ENCODE measurements at regions not wholly inside any gene's neighbourhood (a gene's known extent, or its start where the extent isn't known, plus 50 kb on each side); places are given as distances from the start of the nearest gene placed in this dataset.

GRCh38 chr20:50313522-50313820, 122.8 kb downstream of the CEBPB start:
- no peak for ATAC-seq (replicated peaks; ENCODE audit: extremely low read depth, poor library complexity, severe bottlenecking)
- H3K4me3 Mint-ChIP-seq, result no peak overlapping the region
- no peak overlapping the region for H3K27ac Mint-ChIP-seq (ENCODE audit: low read depth)
- H3K4me1 Mint-ChIP-seq, result no peaks in the 10 kb centered on the region
- no peaks in the 10 kb centered on the region for H3K36me3 Mint-ChIP-seq (ENCODE audit: insufficient read depth)
- peaks cover 47% of the 10 kb centered on the region for H3K27me3 Mint-ChIP-seq
- DNase-seq (ENCODE audit: low spot score in 2 of 2), result no peak
- no peaks in the 10 kb centered on the region for H3K9me3 Mint-ChIP-seq

DNA sequence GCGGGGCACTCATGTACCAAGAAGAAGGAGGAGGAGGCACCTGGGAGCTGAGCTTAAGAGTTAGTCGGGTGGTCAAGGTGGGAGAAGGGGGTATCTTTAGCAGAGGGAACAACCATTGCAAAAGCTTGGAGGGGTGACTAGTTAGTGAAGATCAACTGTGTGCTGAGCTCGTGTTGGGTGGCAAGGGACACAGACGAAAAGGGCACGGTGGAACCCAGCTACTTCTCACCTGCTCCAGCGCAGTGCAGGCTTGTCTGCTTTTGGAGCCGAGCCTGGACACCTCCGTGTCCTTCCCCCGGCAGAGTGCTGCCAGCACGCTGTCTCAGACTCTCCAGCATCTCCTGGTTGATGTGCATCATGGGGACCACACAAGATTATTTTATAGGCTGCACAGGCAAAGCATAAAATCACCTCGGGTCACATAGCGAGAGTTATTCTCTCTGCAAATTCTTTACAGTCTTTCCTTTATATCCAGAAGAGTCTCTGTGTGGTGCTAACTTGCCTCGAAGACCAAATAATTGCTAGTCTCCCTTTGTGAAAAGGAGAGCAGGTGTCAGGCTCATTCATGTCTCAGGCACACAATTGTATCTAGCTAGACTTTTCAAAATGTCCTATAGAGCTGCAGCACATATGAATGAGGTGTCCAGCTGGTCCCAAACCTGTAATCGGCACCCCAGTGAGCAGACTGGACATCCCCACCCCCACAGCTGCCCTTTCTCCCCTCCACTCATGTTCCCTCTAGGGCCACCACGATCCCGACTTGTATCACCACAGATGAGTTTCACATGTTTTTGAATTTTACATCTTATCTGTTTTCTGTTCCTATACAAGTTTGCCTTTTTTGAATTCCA, 123.4 kb downstream of the CEBPB start:
- ATAC-seq (replicated peaks; ENCODE audit: extremely low read depth, poor library complexity, severe bottlenecking), result no peak
- peaks cover 47% of the 10 kb centered on the region for H3K27me3 Mint-ChIP-seq
- H3K4me3 Mint-ChIP-seq, result no peak overlapping the region
- no peaks in the 10 kb centered on the region for H3K36me3 Mint-ChIP-seq (ENCODE audit: insufficient read depth)
- H3K4me1 Mint-ChIP-seq, result no peaks in the 10 kb centered on the region
- no peak overlapping the region for H3K27ac Mint-ChIP-seq (ENCODE audit: low read depth)
- H3K9me3 Mint-ChIP-seq, result no peaks in the 10 kb centered on the region
- no peak for DNase-seq (ENCODE audit: low spot score in 2 of 2)

- H3K9me3 Mint-ChIP-seq, result no peaks in the 10 kb centered on the region
- ATAC-seq (replicated peaks; ENCODE audit: extremely low read depth, poor library complexity, severe bottlenecking) (no peak), DNase-seq (ENCODE audit: low spot score in 2 of 2) (no peak)
- H3K4me1 Mint-ChIP-seq, result no peaks in the 10 kb centered on the region
- H3K27ac Mint-ChIP-seq (ENCODE audit: low read depth), result no peak overlapping the region
- H3K27me3 Mint-ChIP-seq, result peaks cover 47% of the 10 kb centered on the region
- no peak overlapping the region for H3K4me3 Mint-ChIP-seq
- no peaks in the 10 kb centered on the region for H3K36me3 Mint-ChIP-seq (ENCODE audit: insufficient read depth)
Measured at GRCh38 chr20:50314678-50315335, 124.2 kb downstream of the CEBPB start.

DNA sequence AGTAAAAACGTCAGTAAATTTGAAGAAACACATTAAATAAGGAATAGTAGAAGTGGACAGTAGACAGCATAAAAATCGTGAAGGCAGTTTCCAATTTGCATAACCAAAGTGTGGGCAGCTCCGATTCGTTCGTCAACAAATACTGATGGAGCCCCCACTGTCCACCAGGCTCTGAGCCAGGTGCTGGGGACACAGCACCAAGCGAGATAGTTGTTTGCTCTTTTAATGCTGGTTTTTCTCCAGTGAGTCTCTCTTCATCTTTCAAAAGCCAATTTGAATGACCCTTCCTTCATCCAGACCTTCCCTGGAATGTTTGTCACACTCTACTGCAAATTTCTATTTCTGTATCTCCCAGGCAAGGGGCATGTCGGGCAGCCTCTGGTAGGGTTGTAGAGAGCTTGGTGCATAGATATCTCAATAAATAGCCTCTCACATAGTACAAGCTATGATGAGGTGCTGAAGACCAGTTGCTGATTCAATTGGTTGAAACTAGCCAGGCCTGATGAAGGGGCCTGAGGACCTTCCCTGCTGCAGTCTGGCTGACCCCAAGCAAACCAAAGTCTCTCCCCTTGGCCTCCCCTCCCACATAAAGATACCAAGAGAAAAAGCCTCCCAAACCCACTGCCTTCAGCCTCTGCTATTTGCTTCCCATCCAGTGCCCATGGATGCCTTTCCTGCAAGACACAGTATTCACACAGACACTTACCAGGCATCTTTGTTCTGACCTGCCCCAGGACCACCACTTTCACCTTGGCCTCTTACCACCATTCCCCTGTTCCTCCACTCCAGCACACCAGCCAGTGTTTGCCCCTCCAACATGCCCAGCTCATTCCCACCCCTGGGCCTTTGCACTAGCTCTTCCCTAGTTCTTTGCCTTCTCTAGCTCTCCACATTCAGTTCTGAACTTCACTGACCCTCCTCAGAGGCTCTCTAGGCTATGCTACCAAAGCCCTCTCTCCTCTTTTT, 125.2 kb downstream of the CEBPB start:
- Mint-ChIP-seq H3K9me3 (no peaks in the 10 kb centered on the region), H3K27ac (ENCODE audit: low read depth) (no peak overlapping the region), H3K36me3 (ENCODE audit: insufficient read depth) (no peaks in the 10 kb centered on the region), H3K27me3 (peaks cover 53% of the 10 kb centered on the region), H3K4me3 (no peak overlapping the region), H3K4me1 (no peaks in the 10 kb centered on the region)
- no peak for DNase-seq (ENCODE audit: low spot score in 2 of 2)
- no peak for ATAC-seq (replicated peaks; ENCODE audit: extremely low read depth, poor library complexity, severe bottlenecking)

DNA sequence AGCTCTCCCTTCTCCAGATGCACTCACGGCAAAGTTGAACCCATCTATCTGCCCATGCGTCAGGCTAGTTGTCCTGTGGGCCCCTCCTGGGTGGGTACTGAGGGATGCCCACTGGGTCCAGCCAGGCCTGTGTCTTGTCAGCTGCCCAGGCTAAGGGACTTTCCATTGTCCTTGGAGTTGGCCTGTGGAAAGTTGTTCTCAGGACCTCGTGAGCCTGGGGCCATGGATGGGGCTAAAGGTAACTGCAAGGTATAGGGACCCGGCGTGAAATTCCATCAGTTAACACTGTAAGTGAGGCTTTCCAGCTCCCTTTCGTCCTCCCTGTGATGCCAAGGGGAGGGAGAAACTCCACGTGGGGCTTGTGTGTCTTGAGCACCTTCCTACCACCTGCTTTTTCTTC, 126.5 kb downstream of the CEBPB start:
- DNase-seq (ENCODE audit: low spot score in 2 of 2) (no peak), ATAC-seq (replicated peaks; ENCODE audit: extremely low read depth, poor library complexity, severe bottlenecking) (no peak)
- no peaks in the 10 kb centered on the region for H3K36me3 Mint-ChIP-seq (ENCODE audit: insufficient read depth)
- H3K27ac Mint-ChIP-seq (ENCODE audit: low read depth), result no peak overlapping the region
- no peaks in the 10 kb centered on the region for H3K4me1 Mint-ChIP-seq
- H3K27me3 Mint-ChIP-seq, result peaks cover 55% of the 10 kb centered on the region
- H3K4me3 Mint-ChIP-seq, result no peak overlapping the region
- no peaks in the 10 kb centered on the region for H3K9me3 Mint-ChIP-seq

DNA sequence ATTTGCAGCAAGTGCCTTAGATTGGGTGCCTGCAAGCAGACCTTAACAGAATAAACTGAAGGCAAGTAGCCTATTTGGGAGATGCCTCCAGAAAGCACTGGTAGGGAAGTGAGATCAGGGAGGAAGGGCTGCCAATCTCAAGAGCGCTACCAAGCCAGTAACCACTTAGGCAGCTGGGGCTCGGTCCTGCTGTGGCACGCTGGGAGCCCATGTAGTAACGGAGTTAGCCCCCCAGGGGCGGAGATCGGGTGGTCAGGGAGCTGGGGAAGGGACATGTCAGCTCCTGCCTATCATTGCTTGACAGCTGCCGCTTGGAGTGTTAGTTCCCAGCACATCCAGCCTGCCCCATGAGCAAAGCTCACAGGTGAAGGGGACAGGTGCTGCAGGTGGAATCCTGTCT, 127.0 kb downstream of the CEBPB start:
- H3K27me3 Mint-ChIP-seq, result peaks cover 55% of the 10 kb centered on the region

GRCh38 chr20:50318710-50319109, 128.1 kb downstream of the CEBPB start:
- Mint-ChIP-seq H3K9me3 (no peaks in the 10 kb centered on the region), H3K36me3 (ENCODE audit: insufficient read depth) (no peaks in the 10 kb centered on the region), H3K27ac (ENCODE audit: low read depth) (no peak overlapping the region), H3K4me3 (no peak overlapping the region), H3K4me1 (no peaks in the 10 kb centered on the region), H3K27me3 (peaks cover 45% of the 10 kb centered on the region)
- ATAC-seq (replicated peaks; ENCODE audit: extremely low read depth, poor library complexity, severe bottlenecking) (no peak), DNase-seq (ENCODE audit: low spot score in 2 of 2) (no peak)

More for the DNA sequence above, 127.0 kb downstream of the CEBPB start:
- ATAC-seq (replicated peaks; ENCODE audit: extremely low read depth, poor library complexity, severe bottlenecking) (no peak), DNase-seq (ENCODE audit: low spot score in 2 of 2) (no peak)
- H3K36me3 Mint-ChIP-seq (ENCODE audit: insufficient read depth), result no peaks in the 10 kb centered on the region
- no peak overlapping the region for H3K4me3 Mint-ChIP-seq
- no peak overlapping the region for H3K27ac Mint-ChIP-seq (ENCODE audit: low read depth)
- no peaks in the 10 kb centered on the region for H3K9me3 Mint-ChIP-seq
- H3K4me1 Mint-ChIP-seq, result no peaks in the 10 kb centered on the region

GRCh38 chr20:50320005-50320900, 129.6 kb downstream of the CEBPB start:
- ATAC-seq (replicated peaks; ENCODE audit: extremely low read depth, poor library complexity, severe bottlenecking) (no peak), DNase-seq (ENCODE audit: low spot score in 2 of 2) (no peak)
- Mint-ChIP-seq H3K4me3 (no peak overlapping the region), H3K27ac (ENCODE audit: low read depth) (peak overlapping the region; percentile 35), H3K36me3 (ENCODE audit: insufficient read depth) (no peaks in the 10 kb centered on the region), H3K27me3 (peaks cover 31% of the 10 kb centered on the region), H3K4me1 (no peaks in the 10 kb centered on the region), H3K9me3 (no peaks in the 10 kb centered on the region)

- Mint-ChIP-seq H3K4me1 (no peaks in the 10 kb centered on the region), H3K4me3 (no peak overlapping the region), H3K9me3 (no peaks in the 10 kb centered on the region), H3K27me3 (peaks cover 22% of the 10 kb centered on the region), H3K36me3 (ENCODE audit: insufficient read depth) (no peaks in the 10 kb centered on the region), H3K27ac (ENCODE audit: low read depth) (peak overlapping the region; percentile 35)
- ATAC-seq (replicated peaks; ENCODE audit: extremely low read depth, poor library complexity, severe bottlenecking), result no peak
- DNase-seq (ENCODE audit: low spot score in 2 of 2), result no peak
Measured at GRCh38 chr20:50320901-50321796, 130.5 kb downstream of the CEBPB start.

DNA sequence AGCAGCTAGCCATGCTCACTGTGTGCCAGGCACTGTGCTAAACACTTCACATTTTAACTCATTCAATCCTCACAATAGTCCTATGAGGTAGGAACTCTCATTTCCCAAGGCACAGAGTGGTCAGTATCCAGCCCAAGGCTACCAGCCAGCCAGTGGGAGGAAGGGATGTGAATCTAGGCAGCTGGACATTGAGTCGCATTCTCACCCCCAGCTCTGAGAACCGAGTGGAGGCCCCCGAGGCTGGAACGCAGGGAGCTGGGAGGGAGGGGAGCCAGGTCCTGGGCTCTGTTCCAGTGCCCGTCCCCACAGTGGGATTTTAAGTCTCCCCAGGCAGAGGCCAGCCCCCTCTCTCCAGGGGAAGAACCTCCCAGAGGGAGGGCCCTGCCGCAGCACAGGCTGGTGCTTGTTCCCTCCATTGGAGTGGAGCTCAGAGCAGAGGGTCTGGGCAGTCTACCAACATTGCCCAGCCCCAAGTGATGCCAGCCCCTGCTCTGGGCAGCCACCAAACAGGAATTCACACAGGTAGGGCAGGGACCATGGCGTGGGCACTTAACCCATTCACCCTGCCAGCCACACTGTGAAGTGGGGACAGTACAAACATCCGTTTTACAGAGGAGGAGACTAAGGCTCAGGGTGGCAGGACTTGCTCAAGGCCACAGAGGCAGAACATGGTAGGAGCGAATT, 131.3 kb downstream of the CEBPB start:
- Mint-ChIP-seq H3K4me1 (no peaks in the 10 kb centered on the region), H3K36me3 (ENCODE audit: insufficient read depth) (no peaks in the 10 kb centered on the region), H3K9me3 (no peaks in the 10 kb centered on the region), H3K27ac (ENCODE audit: low read depth) (no peak overlapping the region), H3K27me3 (peaks cover 14% of the 10 kb centered on the region), H3K4me3 (no peak overlapping the region)
- DNase-seq (ENCODE audit: low spot score in 2 of 2) (no peak), ATAC-seq (replicated peaks; ENCODE audit: extremely low read depth, poor library complexity, severe bottlenecking) (no peak)

- Mint-ChIP-seq H3K4me3 (no peak overlapping the region), H3K27me3 (peaks cover 8% of the 10 kb centered on the region), H3K4me1 (no peaks in the 10 kb centered on the region), H3K9me3 (no peaks in the 10 kb centered on the region), H3K36me3 (ENCODE audit: insufficient read depth) (no peaks in the 10 kb centered on the region), H3K27ac (ENCODE audit: low read depth) (no peak overlapping the region)
- no peak for ATAC-seq (replicated peaks; ENCODE audit: extremely low read depth, poor library complexity, severe bottlenecking)
- no peak for DNase-seq (ENCODE audit: low spot score in 2 of 2)
Measured at GRCh38 chr20:50322703-50323131, 132.1 kb downstream of the CEBPB start.

Data from central memory CD8-positive, alpha-beta T cell (primary cell).